Kidney glomerular epithelial cell (primary cell): ENCODE measurements at regions not wholly inside any gene's neighbourhood (a gene's known extent, or its start where the extent isn't known, plus 50 kb on each side); places are given as distances from the start of the nearest gene placed in this dataset.
"Not testable (repeated sequence)": the region's sequence is repeated elsewhere in the genome, so short reads cannot be mapped to it uniquely, and the experiment has no call there.

ENCODE experiments used
- DNase-seq: peaks from one replicate; lab custom pipeline; 2025; lab: John Stamatoyannopoulos, UW

DNA sequence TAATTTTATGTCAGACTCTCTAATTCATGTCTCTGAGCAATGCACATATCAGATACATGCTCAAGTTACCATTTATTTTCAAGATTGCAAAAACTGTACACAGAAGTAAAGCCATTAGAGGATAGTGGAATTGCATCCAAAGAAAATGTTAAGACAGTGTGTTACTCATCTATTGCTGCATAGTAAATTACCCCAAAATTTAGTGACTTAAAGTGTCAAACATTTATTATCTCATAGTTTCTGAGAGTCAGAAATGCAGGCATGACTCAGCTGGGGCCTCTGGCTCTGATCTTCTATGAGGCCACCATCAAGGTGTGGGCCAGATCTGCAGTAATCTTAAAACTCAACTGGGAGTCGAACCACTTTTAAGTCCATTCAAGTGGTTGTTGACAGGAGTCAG lies 275.2 kb downstream of the QDPR start:
- DNase-seq, result no peak

DNA sequence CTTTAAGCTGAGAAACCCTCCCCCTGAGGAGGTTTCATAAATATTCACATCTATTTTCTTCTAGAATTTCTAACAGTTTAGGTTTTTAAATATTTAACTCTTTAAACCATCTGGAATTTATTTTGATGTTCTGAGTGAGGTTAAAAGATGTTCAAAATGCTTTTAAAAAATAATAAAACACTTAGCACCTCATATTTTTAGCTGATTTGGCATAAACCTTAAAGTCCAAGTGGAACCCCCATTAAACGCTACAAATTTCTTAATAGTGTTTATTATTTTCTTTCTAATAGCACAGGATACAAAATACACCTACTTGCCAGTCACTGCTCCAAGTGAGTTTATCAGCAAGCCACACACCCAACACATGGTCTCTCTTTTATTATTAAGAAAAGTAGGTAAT lies 277.2 kb downstream of the QDPR start:
- no peak for DNase-seq

DNA sequence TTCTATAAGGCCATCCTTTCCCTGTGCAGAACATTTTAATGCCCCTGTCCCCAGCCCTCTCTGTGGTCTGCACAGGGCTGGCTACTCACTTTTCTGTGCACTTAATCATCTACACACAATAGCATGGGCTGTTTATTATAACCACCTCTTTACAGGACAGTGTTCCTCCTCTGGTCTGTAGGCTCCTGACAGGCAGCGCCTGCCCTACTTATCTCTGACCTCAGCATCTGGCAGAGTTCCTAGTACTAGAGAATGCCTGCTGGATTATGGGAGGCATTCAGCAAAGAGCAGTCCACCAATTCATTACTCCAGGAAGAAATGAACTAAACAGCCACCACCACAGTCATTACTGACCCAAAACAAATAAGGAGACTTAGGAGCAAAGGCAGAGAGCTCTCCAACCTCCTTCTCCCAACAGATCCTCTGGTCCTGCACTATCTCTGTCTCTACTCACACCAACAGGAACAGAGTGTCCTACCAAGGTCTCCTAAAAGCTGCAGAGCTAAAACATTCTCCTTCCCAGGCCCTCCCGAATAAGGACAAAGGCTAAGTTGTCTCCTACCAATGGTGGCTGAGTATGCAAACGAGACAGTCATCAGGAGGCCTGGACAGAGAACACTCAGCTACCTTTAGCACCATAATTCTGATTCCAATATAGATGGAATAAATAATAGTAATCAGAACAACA lies 279.2 kb downstream of the QDPR start:
- no peak for DNase-seq

DNA sequence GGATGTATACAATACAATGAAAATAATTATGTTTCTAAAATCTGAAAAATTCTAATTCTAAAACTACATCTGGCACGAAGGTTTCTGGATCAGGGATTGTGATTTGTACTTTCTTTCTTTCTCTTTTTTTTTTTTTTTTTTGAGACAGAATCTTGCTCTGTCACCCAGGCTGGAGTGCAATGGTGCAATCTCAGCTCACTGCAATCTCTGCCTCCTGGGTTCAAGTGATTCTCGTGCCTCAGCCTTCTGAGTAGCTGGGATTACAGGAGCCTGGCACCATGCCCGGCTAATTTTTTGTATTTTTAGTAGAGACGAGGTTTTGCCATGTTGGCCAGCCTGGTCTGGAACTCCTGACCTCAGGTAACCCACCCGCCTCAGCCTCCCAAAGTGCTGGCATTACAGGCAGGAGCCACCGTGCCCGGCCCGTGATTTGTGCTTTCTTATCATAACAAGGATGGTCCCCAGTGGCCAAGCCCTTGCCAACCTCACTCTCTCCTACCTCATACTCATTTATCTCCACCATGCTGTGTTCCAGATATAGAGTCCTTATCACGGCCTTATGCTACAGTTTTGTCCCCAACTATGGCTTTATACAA lies 279.9 kb downstream of the QDPR start:
- DNase-seq, result not testable (repeated sequence)

DNA sequence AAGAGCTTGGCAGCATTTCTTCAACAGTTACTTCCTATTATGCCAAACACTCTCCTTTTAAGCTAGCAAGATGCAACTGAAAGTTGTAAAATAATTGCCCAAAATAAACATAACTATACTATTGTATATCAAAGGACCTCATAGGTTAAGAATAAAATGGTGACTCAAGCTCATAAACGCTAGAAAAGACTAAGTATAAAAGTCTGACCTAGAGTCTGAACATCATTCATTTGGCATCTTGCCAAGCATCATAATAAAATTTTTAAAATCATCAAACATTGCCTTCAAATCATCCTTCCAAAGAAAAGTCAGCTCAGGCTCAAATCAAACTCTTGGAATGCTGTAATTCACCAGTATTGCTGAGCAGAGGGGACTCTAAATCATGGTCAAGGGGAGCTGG lies 281.2 kb downstream of the QDPR start:
- DNase-seq, result no peak

DNA sequence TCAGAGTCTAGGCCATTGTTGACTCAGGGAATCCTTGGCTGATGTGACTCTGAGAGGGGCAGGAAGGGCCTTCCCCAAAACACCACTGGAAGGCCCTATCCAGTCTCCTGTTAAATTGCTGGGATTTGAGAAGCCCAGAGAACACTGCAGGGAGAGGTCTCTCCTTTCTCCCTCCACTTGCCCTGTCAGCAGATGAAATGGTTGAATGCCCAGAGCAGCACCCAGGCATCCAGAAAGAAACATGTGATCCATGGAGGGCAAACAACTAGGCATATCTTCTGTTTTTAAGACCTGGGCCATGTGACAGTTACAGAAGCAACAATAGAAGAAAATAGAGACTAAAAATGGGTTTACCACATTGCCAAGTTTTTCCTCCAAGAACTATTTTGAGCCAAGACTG lies 291.1 kb downstream of the QDPR start:
- no peak for DNase-seq

DNA sequence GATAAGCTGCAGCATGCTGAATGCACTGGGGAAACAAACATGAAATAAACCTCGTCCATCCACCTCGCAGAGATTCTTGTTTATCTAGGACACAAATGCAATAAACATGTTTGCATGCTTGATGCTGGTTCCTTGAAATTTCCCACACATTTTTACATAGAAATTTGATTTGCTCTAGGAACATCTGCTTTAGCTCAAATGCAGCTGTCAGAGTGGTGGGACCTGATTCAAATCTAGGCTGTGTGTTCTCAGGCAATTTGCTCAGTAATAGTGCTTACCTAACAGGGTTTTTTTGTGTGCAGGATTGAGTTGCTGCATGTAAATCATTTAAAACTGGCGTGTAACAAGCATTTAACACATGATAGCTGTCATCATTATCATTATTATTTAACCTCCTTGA lies 293.1 kb downstream of the QDPR start:
- no peak for DNase-seq

DNA sequence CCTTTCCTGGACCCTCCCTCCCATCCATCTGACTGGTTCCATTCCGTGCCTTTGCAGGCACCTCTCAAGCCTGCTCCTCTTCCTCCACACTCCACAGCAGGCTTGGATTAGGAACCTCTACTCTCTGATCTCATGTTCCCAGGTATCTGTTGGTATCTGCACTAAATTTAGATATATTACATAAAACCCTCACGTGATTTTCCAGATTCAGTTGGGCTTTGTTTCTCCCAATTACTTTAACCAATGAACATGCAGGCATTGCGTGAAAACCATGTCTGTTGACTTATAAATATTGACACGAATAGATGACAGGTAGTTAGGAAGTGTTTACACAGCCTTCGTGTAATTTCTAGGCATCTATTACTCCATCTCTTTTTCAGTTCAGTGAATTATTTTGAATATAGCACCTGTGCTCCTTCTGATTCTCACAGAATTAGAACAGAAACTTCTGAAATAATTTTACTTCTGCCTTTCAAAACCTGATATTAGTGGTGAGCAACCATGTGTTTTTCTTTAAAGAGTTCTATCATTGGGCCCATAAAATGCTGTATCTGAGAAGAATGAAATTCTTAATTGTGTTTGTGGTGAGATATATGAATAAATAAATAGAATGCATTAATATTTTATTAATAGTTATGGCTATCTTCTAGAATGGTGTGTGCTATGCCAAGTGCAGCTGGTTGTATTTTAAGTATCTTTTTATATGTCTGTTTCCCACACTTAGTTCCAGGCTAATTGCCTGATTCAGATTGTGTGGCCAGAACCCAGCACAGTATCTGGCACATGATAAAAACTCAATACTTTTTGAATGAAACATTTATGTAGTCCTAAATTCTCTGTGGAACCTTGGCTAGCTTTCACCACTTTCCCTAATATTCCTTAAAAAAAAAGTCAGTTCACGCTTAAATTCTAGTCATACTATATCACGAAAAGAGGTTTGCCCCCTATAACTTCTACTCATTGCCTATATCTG lies 304.8 kb downstream of the QDPR start:
- no peak for DNase-seq

DNA sequence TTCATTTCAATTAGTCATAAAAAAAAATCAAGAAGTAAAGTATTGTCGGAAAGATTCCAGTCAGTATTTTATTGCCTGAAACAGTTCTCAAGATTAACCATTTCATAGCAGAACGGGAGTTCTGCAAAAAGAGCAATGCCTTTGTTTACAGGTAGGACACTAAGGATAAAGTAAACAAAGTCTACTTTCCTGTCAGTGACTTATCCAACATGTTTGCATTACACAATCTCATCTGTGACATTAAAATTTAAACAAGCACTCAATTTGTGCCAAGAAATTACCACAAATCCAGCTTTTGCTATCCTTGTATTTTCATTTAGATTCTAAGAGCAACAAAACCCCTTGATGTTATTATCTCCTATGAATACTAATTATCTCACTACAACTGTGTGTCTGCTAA lies 306.5 kb upstream of the LDB2 start:
- no peak for DNase-seq

DNA sequence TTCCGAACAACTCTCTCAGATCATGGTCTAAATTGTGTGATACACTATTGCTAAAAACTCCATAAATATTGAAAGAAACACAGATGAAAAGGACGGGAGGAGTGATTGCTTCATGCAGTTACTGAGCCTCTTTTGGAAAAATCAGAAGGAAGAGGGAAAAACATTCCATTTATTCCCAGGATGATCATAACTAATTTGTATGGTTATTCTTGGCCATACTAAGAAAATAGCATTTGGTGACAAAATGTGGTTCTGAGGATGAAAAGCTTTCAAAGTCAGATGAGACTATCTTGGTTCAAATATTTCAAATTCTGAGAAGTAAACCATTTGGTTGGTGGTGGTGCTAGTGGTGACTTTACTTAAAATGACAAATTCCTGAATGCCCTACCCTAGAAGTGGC lies 305.4 kb upstream of the LDB2 start:
- DNase-seq, result no peak

DNA sequence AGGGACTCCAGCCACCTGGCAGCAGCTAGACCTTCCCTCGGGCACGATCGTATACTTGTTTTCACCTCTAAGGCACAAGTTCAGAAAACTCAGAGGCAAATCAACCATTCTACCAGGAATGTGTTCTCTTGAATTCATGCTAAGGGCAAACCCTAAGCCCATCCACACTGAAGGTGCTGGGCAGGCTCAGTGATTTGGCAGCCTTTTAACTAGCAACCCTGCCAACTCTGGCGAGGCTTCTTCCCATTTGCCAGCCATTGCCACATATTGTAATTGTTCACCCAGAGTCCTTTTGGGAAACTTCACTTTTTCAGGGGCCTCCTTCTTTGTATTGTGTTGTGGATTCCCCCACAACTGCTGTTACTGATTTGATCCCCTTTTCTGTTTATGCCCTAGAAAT lies 298.6 kb upstream of the LDB2 start:
- DNase-seq, result no peak

DNA sequence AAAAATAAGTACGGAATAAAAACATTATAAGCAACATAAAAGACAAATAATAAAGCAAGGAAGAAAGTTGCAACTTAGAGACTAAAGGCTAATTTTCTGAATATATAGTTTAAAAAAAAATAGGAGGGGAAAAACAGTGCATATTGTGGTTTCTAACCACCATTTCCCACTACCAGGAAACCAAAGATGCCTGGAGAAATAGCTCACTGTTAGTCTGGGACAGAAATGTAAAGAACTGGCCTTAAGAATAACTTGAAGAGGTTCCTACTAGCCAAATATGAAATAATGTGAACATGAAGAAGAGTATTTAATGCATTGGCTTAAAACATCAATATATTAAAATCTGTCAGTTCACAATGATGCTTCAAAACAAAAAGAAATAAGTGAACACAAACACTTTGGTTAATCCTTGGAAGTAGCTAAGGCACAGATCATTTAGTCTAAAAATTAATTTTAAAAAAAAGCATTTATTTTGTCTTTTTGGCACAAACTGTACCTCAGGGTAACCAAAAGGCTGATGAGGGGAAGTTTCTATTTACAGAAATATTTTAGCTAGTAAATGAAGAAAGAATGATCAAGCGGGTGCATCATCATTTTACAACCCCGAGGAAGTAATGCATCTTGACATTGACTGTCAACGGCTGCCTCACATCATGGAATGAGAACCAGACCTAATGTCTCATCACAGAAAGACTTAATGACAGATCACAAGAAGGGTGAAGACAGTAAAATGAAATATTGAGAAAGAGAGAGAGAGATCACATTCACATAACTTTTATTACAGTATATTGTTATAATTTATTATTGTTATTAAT lies 297.2 kb upstream of the LDB2 start:
- DNase-seq, result no peak

DNA sequence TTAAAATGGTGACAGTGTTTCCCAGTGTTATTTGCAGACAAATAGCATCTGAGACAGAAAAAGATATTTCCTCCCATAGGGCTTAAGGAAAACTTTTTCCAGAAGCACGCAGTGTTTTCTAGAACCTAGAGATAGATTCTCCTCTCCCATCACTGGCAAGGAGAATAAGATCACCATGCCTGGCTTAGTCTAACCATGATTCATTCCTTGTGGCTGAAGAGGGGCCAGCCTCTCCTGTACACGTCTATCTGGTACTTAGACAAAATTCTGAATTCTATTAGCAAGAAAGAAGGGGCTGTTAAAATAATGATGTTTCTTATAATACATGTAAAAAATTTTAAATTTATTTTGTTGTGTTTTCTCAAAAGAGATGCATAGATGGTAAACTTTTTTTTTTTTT lies 296.1 kb upstream of the LDB2 start:
- DNase-seq, result no peak

DNA sequence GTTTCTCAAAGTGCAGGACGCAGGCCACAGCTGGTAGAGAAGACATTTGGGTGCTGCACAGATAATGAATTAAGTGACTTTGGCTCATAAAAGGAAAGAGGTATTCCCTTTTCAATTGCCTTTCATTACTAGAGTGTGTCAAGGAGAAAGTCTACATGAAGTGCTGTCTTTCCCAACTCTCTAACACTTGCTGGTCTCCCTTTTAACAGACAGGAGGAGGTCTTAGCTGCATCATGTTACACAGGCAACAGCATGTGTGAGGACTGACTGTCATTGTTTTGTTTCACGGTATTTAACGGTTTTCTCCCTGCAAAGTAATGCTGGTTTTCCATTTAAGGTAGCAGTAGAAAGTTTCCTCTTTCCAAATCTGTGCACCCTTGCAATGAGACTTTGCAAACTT lies 291.3 kb upstream of the LDB2 start:
- DNase-seq, result no peak

DNA sequence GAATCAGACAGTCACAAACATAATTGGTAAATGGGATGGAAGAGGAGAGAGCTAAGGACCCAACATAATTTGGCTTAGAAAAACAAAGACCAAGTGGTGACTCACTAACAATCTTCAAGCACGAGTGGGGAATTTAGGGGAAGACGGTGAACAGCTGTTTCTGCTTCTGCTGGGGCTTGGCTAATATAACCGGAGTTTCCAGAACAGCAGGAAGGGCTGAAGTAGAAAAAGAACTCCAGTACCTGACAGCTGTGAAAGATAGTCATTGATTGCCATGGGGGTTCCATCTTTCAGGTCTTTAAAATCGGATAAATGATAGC lies 290.9 kb upstream of the LDB2 start:
- DNase-seq, result no peak

DNA sequence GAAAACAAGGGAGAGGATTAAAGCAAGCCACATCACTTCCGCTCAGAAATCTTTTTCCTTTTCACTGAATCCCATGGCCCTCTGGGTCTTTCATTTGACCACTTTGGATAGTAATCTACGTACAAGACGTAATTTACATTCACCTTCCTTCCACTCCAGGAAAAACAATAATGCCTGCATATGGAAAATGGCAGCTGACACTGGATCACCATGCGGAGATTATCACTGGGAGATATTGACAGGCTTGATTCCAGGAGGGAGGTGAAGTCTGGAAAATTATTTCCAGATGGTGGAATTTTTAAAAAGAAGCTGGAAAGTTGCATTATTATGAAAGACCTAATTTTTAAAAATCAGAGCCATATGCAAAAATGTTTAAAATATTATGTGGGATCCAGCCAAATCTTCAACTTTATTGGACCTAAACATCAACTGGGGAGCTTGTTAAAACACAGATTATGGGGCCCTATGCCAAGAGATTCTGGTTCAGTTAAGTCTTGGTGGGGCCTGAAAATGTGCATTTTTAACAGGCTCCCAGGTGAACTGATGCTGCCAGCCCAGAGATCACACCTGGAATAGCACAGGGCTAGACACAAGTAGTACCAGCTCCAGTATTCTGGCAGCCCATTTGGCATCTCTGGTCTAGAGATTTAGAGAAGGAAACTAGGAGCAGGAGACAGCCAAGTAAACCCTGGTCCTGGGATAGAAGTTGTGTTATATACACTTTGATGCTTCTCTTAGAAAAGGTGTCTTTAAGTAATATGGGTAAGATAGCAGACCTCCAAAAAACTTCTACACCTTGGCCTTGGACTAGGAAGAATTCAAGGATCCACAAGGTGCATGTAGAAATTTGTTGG lies 290.3 kb upstream of the LDB2 start:
- no peak for DNase-seq

DNA sequence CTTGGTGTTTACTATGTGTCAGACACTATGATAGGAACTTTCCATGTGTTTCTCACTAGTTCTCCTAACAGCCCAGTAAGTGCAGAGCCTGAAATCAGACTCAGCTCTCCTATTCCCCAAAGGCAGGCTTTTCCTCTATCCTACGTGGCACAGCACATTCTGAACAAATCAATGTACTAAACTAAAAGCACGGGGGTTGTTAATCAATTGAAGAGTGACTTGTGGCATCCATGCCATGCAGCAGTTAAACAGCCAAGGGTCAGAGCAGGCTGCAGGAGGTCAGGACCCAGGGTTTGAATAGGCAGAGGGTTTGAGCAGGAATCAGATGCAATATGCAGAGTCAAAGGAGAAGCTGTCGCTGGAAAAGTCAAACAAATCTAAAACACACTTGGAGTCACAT lies 289.7 kb upstream of the LDB2 start:
- no peak for DNase-seq

DNA sequence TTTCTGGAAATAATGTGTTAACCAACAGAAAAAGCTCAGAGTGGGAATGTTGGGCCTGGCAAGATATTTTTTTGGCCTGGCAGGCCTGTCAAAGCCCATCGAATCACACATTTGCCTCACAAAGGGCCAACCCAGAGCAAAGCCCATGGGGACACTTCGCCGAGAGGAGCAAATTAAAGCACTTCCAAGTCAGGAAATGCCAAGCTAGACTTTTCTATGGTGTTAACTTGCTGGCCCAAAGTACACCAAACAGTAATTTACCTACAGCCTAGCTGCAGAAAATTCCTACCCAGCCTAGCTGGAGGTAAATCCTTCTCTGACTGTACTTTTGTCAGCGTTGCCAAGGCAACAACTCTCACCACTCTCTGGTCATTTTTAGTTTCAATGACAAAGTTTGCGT lies 288.6 kb upstream of the LDB2 start:
- DNase-seq, result no peak

DNA sequence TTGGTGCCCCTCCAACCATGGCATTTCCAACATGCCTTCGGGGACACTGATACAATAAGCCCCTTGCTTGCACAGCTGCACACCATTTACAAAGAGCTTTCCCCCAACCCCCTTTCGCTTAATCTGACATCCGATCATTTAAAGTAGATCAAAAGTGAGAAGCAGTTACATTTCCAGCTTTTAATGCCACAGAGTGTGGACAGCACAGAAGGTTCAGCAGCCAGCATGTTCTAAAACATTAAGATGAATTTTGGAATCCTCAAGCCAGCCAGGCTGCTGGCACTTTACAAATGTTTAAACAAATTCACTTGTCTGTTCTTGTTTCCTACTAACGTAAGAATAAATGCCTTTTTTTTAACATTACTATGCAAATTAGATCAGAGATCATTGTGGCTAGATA lies 284.4 kb upstream of the LDB2 start:
- DNase-seq, result no peak

DNA sequence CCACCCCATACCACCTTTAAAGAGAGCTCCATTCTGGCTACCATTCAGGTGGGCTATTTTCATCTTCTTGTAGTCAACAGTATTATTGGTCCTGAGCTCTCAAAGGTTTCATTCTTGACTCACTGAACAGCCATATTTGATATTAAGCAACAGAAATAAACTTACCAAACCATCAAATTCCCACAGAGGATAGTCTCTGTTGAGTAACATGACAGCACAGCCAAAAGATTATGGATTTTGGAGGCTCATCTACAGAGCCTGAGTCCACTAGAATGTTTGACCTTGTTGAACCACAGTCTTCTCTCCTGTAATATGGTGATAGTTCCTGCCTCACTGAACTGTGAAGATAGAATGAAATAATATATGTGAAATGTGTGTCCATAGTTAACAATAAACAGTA lies 276.3 kb upstream of the LDB2 start:
- no peak for DNase-seq

DNA sequence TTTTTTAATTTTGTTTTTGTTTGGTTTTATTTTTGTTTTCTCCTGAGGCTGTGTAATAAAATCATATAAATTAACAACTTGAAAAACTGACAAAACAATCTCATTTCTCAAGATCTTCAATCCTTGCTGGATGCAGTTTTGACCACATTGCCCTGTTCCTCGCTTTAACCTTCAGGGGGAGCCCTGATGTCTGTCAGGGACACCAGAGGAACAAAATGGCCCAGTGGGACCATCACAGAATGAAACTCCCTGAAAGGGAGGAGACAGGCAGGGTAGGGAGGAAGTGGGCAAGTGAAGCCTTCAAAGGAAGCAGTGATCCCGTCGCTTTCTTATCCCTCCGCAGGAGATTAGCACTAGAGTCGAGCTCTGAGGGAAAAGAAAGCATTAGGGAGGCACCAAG lies 274.9 kb upstream of the LDB2 start:
- DNase-seq, result no peak

DNA sequence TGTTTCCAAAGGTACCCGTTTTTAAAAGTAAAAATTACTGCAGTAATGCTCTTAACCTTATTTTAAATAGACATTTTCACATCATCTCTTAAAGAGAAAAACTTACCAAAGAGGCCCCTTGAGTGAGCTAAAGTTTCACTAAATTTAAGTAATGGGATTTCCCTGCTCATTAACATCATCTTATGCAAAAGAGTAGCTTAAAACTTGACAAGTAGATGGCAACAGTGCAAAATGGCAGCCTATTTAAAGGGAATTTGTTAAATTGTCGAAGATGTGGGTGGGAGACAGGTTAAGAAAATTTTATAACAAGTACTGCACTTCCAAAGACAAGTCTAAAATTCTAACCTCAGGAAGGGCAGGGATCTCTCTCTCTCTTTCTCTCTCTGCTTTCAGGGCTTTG lies 271.7 kb upstream of the LDB2 start:
- no peak for DNase-seq
